ENCODE measurements at regions not wholly inside any gene's neighbourhood (a gene's known extent, or its start where the extent isn't known, plus 50 kb on each side); places are given as distances from the start of the nearest gene placed in this dataset.
"Not testable (repeated sequence)": the region's sequence is repeated elsewhere in the genome, so short reads cannot be mapped to it uniquely, and the experiment has no call there.

- not testable (repeated sequence) for DNase-seq (ENCODE audit: low read depth)
Observed at GRCh38 chr5:165411532-165411931, 1906.1 kb downstream of the MAT2B start.

GRCh38 chr5:165420493-165420892 lies 1915.1 kb downstream of the MAT2B start:
- no peak for DNase-seq (ENCODE audit: low read depth)

DNA sequence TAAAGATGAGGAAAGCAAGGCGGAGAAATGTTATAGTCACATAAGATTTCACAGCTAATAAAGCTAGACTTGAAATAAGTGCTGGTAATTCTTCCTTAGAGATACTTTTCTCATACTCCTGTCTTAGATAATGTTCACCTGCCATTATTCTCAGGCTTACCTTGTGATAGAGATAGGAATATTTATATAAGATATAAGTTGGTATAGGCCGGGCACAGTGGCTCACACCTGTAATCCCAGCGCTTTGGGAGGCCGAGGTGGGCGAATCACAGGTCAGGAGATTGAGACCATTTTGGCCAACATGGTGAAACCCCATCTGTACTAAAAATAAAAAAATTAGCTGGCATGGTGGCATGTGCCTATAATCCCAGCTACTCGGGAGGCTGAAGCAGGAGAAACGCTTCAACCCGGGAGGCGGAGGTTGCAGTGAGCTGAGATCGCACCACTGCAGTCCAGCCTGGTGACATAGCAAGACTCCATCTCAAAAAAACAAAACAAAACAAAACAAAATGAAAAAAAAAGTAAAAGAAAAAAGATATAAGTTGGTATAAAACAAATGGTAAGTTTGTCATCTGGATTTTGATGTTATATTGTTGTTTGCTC lies 1918.4 kb downstream of the MAT2B start:
- no peak for DNase-seq (ENCODE audit: low read depth)

DNA sequence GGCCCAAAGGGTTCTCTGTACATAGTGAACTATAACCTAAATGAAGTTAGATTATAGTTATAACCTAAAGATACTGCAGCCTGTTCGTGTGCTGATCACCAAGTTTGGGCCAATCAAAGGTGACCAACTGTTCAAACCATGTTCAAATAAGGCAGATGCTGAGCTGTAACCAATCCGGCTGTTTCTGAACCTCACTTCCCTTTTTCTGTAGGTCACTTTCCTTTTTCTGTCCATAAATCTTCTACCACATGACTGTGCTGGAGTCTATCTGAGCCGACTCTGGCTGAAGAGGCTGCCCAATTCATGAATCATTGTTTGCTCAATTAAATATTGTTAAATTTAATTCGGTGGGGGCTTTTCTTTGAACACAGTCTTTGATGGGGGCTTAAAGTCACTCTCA lies 1920.2 kb downstream of the MAT2B start:
- DNase-seq (ENCODE audit: low read depth): no peak

GRCh38 chr5:165448753-165449152 lies 1943.3 kb downstream of the MAT2B start:
- no peak for DNase-seq (ENCODE audit: low read depth)

GRCh38 chr5:165457859-165458481 lies 1952.6 kb downstream of the MAT2B start:
- peak; percentile 26 for DNase-seq (ENCODE audit: low read depth)

DNA sequence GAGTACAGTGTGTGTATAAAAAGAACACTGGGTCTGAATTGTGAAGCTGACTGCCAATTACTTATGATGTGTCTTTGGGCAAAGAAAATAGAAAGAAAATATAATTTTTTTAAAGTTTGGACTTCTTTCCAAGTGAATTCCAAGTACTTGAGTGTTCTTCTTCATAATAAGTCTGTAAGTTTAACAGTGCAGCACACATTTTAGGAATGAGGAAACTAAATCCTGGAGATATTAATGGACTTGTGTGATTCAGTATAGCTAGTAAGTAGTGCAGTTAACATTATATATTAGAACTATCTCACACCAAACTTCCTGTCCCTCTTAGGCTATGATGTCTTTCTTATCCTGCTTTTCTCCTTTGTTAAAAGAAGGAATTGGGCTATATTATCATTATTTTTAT lies 1953.8 kb downstream of the MAT2B start:
- no peak for DNase-seq (ENCODE audit: low read depth)

- DNase-seq (ENCODE audit: low read depth): no peak
Observed at GRCh38 chr5:165460911-165461310, 1955.5 kb downstream of the MAT2B start.

DNA sequence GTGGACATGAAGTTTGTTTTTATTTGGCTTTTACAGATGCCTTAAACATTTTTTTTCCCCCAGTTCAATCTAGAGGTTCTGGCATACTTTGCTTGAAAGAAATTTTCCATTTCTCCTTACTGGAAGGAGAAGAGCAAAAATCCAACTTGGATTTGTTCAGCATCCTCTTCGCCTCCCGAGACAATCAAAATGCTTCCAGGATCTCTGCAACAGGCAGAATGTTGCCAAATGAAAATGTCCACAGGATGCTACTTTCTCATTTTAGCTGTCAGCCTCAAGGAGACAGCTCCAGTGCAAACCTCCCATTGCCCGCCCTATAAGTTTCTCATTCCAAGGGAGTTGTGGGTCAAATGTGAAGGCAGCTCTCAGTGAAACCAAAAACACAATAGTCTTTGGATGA lies 1972.1 kb downstream of the MAT2B start:
- no peak for DNase-seq (ENCODE audit: low read depth)

DNA sequence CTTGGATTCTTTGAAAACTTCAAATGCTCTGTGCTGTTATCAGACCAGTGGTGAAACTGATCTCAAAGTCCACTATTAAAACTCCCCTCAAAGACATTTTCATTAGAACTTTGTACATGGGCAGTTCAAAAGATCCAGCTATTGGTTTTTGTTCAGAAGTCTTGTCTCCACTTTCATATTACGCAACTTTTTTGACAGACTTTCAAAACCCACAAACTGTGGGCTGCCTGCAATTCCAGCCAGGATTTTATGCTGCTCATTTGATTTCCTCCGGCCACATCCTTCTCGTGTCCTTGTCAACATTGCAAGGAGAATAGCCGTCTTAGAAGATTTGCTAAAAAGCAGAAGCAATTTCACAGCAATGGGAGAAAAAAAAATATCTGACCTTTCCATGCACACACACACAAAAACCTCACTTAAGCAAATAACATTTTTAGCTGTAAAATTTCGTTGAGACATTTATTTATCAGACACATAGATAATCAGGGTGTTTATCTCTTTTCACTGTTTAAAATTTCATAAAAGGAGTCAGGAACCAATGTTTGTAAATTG lies 1990.5 kb downstream of the MAT2B start:
- DNase-seq (ENCODE audit: low read depth): peak; percentile 2

DNA sequence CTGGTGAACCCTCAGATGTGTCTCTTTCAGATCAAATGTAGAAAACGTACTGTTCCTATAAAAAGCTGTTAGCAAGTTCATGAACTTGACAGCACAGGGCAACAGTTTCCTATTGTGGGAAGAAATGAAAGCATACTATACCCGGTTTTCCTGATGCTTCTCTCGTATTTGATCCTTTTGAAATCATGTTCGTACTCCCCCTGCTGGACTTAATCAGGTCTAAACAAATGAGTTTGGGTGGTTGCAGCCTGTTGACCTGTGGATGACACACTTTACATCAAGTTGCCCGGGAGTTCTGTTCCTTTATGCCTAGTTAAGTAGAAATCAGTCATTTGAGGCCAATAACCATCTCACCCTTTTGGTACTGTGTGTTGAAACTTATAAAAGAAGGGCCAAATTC lies 1992.3 kb downstream of the MAT2B start:
- DNase-seq (ENCODE audit: low read depth): no peak

DNA sequence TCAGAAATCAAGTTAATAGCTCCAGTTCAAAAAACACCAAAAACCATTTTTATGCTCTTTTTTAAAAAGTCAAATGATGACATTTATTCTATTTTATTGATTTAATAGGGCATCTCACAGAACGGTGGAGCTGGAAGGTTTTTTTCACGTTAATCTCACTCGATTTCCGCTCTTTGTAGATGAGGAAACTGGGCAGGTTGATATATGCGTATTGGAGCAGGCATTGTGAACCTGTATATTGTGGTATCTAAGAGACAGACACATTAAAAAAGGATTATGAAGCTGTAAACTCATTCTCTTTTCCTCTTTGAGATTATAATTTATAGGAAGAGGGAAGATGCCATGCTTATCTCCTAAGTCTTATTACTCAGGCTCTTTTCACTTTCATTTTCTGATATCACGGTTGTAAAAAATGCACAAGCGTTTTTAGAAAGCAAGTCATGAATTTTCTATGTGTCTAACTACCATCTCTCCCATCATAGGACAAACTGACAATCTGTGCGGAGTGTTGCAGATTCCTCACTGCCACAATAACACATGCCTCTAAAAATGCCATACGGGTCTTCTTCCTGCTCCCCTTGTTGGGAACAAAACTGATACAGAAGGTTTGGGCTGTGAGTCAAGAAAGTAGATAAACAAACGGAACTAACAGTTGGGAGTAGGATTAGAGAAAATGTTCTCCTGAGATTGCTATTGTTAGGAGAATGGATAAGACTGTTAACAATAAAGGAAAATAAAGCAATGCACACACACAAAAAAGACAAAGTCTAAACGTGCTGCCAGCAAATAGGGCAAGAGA lies 1997.7 kb downstream of the MAT2B start:
- DNase-seq (ENCODE audit: low read depth): no peak

- DNase-seq (ENCODE audit: low read depth): no peak
Observed at GRCh38 chr5:165504674-165505073, 1999.3 kb downstream of the MAT2B start.

DNA sequence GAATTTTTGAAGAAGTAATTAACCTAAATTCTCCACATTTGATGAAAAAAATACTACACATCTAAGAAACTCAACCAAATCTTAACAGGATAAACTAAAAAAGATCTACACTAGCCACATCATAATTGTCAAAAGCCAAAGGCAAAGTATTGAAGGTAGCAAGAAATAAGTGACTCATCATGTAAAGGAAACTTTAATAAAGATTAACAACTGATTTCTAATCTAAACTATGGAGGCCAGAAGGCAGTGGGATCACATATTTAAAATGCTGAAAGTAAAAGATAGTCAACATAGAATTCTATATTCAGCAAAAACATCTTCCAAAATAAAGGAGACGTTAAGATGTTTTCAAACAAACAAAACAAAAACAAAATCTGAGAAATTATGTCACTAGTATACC lies 2002.9 kb downstream of the MAT2B start:
- DNase-seq (ENCODE audit: low read depth): no peak

GRCh38 chr5:165508861-165509260 lies 2003.4 kb downstream of the MAT2B start:
- DNase-seq (ENCODE audit: low read depth): no peak

GRCh38 chr5:165521816-165522610 lies 2016.6 kb downstream of the MAT2B start:
- no peak for DNase-seq (ENCODE audit: low read depth)

- peak; percentile 27 for DNase-seq (ENCODE audit: low read depth)
Observed at GRCh38 chr5:165525271-165525670, 2019.9 kb downstream of the MAT2B start.

GRCh38 chr5:165526357-165526756 lies 2020.9 kb downstream of the MAT2B start:
- DNase-seq (ENCODE audit: low read depth): no peak

DNA sequence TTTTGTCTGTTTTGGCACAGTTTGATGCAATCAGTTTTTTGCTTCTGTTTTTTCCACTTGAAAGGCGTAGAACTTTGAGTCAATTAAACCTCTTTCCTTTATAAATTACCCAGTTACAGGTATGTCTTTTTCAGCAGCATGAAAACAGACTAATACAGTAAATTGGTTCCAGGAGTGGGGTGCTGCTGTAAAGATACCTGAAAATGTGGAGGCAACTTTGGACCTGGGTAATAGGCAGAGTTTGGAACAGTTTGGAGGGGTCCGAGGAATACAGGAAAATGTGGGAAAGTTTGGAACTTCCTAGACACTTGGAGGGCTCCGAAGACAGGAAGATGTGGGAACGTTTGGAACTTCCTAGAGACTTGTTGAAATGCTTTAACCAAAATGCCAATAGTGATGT lies 2022.2 kb downstream of the MAT2B start:
- DNase-seq (ENCODE audit: low read depth): no peak

DNA sequence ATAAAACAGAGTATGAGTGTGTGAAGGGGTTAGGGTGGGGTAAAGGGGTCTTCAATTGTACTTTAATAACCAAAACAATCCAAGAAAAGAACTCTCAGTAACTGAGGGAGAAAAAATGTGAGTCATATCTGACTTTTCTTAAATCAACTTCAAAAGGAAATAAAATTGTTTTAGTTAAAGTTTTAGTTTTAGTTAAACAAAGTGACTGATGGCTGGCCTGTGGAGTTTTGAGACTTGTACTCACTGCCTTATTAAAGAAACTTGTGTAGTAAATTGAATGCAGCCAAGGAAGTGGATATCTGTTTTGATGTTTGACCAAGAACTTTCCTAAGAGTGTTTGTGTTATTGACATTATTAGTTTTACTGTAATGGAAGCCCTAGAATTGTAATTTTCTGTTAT lies 2032.6 kb downstream of the MAT2B start:
- DNase-seq (ENCODE audit: low read depth): no peak

GRCh38 chr5:165559645-165560044 lies 2054.2 kb downstream of the MAT2B start:
- no peak for DNase-seq (ENCODE audit: low read depth)

GRCh38 chr5:165560648-165561047 lies 2055.2 kb downstream of the MAT2B start:
- no peak for DNase-seq (ENCODE audit: low read depth)

Data from fibroblast of gingiva (primary cell).